ENCODE measurements at regions not wholly inside any gene's neighbourhood (a gene's known extent, or its start where the extent isn't known, plus 50 kb on each side); places are given as distances from the start of the nearest gene placed in this dataset.

DNA sequence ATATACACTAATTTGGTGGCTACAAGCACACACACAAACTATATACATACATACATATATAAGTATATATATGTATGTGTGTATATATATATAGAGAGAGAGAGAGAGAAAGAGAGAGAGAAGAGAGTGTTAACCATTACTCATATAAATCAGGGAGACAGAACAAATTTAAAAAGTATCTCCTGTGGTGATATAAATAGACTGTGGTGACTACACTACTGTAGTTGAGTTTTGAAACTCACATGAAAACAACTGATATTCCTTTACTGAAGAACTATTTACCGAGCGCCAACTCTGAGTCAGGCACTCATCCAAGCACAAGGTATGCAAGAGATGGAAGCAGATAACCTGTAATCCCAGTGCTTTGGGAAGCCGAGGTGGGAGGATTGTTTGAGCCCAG, 67.3 kb upstream of the ANO6 start:
- TF ChIP-seq, protein P1, sequence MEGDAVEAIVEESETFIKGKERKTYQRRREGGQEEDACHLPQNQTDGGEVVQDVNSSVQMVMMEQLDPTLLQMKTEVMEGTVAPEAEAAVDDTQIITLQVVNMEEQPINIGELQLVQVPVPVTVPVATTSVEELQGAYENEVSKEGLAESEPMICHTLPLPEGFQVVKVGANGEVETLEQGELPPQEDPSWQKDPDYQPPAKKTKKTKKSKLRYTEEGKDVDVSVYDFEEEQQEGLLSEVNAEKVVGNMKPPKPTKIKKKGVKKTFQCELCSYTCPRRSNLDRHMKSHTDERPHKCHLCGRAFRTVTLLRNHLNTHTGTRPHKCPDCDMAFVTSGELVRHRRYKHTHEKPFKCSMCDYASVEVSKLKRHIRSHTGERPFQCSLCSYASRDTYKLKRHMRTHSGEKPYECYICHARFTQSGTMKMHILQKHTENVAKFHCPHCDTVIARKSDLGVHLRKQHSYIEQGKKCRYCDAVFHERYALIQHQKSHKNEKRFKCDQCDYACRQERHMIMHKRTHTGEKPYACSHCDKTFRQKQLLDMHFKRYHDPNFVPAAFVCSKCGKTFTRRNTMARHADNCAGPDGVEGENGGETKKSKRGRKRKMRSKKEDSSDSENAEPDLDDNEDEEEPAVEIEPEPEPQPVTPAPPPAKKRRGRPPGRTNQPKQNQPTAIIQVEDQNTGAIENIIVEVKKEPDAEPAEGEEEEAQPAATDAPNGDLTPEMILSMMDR (IDR thresholded peaks at IDR 0.05): no peak
- no peak for TF ChIP-seq POLR2A (IDR thresholded peaks at IDR 0.05)

All from Peyer's patch (tissue), 4 donors.